ENCODE measurements at regions not wholly inside any gene's neighbourhood (a gene's known extent, or its start where the extent isn't known, plus 50 kb on each side); places are given as distances from the start of the nearest gene placed in this dataset.

DNA sequence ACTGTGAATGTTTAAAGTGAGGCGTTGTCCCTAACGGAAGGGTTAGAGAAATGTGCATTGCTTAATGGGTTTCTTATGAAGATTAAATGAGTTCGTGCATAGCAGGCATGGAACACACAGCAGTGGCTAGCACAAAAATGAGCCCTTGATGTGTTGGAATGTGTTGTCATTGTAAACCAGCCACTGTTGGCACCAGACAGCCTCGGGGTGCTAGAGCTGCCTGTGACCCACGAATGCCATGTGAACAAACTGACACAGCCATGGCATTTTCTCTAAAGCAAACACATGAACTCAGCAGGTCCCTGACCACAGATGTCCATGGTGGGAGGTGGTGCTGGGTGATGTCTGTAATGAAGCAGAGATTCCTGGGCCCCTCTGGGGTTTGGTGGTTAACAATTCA lies 111.1 kb upstream of the DPP6 start:
- no peaks in the 10 kb centered on the region for H3K36me3 ChIP-seq
- no peak overlapping the region for H3K4me3 ChIP-seq
- DNase-seq, result no peak
- no peaks in the 10 kb centered on the region for H3K9me3 ChIP-seq (replicated peaks)
- TF ChIP-seq, protein P1, sequence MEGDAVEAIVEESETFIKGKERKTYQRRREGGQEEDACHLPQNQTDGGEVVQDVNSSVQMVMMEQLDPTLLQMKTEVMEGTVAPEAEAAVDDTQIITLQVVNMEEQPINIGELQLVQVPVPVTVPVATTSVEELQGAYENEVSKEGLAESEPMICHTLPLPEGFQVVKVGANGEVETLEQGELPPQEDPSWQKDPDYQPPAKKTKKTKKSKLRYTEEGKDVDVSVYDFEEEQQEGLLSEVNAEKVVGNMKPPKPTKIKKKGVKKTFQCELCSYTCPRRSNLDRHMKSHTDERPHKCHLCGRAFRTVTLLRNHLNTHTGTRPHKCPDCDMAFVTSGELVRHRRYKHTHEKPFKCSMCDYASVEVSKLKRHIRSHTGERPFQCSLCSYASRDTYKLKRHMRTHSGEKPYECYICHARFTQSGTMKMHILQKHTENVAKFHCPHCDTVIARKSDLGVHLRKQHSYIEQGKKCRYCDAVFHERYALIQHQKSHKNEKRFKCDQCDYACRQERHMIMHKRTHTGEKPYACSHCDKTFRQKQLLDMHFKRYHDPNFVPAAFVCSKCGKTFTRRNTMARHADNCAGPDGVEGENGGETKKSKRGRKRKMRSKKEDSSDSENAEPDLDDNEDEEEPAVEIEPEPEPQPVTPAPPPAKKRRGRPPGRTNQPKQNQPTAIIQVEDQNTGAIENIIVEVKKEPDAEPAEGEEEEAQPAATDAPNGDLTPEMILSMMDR (IDR thresholded peaks at IDR 0.05; ENCODE audit: borderline replicate concordance), result no peak
- H3K27me3 ChIP-seq (ENCODE audit: low read depth), result peaks cover 48% of the 10 kb centered on the region
- intact Hi-C loops (cut with micrococcal nuclease), result no loop called here
- no peak overlapping the region for H3K27ac ChIP-seq (replicated peaks)
- H3K4me1 ChIP-seq, result no peaks in the 10 kb centered on the region

DNA sequence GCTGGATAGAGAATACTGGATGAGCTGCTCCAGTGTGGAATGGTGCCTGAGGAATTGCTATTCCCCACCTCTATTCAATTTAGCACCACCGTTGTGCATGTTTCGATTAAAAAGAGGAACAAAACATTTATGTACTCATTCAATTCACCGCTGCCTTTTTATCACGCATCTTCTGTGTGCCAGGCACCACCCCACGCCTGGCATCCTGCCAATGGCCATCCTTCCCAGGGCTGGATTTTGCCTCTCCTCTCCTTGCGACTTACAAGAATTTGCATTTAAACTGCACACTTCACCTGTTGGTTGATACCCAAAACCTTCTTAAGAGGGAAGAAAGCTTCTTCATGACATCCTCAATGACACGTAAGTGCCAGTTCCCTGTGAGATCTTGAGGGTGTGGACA lies 110.2 kb upstream of the DPP6 start:
- no peaks in the 10 kb centered on the region for H3K9me3 ChIP-seq (replicated peaks)
- no peak overlapping the region for H3K27ac ChIP-seq (replicated peaks)
- H3K4me1 ChIP-seq, result no peaks in the 10 kb centered on the region
- no peaks in the 10 kb centered on the region for H3K36me3 ChIP-seq
- H3K4me3 ChIP-seq, result no peak overlapping the region
- TF ChIP-seq, protein P1 (IDR thresholded peaks at IDR 0.05; ENCODE audit: borderline replicate concordance), result no peak
- intact Hi-C loops (cut with micrococcal nuclease), result no loop called here
- DNase-seq, result no peak
- H3K27me3 ChIP-seq (ENCODE audit: low read depth), result peaks cover 46% of the 10 kb centered on the region

DNA sequence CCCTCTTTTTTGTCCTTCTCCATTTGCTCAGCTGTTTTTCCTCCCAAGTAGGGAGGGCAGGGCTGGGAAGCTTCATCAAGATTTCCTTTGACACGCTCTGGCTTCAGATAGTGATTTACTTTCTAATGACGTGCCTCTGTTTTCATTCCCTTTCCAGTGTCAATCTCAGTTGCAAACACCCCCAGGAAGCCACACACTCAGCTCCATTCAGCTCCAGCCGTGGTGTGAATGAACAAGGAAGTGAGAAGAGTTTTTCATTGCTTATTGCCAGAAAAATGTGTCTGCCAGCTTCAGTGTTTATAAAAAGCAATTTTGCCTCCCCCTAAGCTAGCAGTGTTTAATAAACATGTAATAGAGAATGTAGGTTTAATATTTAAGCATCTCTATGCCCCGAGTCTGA lies 108.7 kb upstream of the DPP6 start:
- Histone ChIP-seq H3K4me1 (no peaks in the 10 kb centered on the region), H3K27me3 (ENCODE audit: low read depth) (peaks cover 46% of the 10 kb centered on the region), H3K36me3 (no peaks in the 10 kb centered on the region), H3K4me3 (no peak overlapping the region), H3K9me3 (replicated peaks) (no peaks in the 10 kb centered on the region), H3K27ac (replicated peaks) (no peak overlapping the region)
- TF ChIP-seq, protein P1 (IDR thresholded peaks at IDR 0.05; ENCODE audit: borderline replicate concordance), result no peak
- intact Hi-C loops (cut with micrococcal nuclease), result no loop called here
- DNase-seq, result no peak

DNA sequence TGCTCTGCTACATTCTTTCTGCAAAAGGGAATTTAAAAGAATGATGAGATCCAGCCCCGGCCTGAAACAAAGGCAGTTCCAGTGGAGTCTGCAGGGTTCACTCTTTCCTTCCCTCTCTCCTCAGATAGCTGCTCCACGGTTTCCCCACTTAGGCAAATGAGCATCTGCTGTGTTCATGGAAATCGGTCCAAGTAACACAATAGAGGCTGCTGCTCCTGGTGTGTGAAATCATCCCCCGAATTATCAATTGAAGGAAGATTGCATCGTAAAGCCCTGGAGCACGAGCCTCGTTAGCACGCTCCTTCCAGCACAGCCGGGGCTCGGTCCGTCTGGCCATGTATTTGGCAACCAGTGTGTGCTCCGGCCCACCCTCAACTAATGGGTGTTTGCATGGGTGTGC lies 108.3 kb upstream of the DPP6 start:
- DNase-seq, result no peak

DNA sequence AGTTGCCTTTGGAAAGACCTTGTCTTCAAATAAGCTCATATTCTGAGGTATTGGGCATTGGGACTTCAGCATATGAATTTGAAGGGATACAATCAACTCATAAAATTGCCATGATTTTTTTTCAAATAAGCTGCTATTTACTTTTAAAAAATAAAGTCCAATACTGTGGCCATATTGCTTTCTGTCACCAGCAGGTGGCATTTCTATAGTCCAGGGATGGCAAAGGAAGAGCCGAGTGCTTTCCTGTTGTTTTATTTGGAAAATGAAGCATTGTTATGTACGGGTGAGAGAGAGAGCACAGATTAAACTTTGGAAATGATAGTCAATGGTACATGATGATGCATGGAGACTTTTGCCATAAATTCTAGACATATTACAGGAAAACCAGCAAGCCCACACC lies 104.1 kb upstream of the DPP6 start:
- DNase-seq, result no peak
- H3K27ac ChIP-seq (replicated peaks), result no peak overlapping the region
- intact Hi-C loops (cut with micrococcal nuclease), result no loop called here
- no peak overlapping the region for H3K4me3 ChIP-seq
- no peaks in the 10 kb centered on the region for H3K9me3 ChIP-seq (replicated peaks)
- peaks cover 55% of the 10 kb centered on the region for H3K27me3 ChIP-seq (ENCODE audit: low read depth)
- no peaks in the 10 kb centered on the region for H3K36me3 ChIP-seq
- TF ChIP-seq, protein P1 (IDR thresholded peaks at IDR 0.05; ENCODE audit: borderline replicate concordance), result no peak
- no peaks in the 10 kb centered on the region for H3K4me1 ChIP-seq

More for the DNA sequence above, 108.3 kb upstream of the DPP6 start:
- no peaks in the 10 kb centered on the region for H3K4me1 ChIP-seq
- H3K27ac ChIP-seq (replicated peaks), result no peak overlapping the region
- no peak overlapping the region for H3K4me3 ChIP-seq
- H3K36me3 ChIP-seq, result no peaks in the 10 kb centered on the region
- peaks cover 50% of the 10 kb centered on the region for H3K27me3 ChIP-seq (ENCODE audit: low read depth)
- TF ChIP-seq, protein P1 (IDR thresholded peaks at IDR 0.05; ENCODE audit: borderline replicate concordance), result no peak
- H3K9me3 ChIP-seq (replicated peaks), result no peaks in the 10 kb centered on the region
- intact Hi-C loops (cut with micrococcal nuclease), result no loop called here

DNA sequence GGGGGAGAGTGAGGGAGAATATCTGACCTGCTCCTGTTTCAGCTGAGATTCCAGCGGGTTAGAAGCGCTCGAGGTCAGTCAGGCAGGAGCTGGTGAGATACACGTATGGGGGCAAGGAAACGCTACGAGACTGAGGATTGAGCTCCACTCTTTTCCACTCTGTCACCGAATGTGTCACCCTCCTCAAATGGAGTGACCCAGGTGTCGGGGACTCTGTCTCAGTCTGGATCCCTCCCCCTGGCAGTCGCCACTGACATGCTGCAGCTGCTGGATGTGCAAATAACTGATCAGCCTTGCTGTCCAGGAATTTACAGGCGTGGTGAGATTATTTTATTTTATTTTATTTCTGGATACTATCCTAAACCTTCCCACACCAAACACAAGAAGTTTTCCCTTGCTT lies 100.9 kb upstream of the DPP6 start:
- Histone ChIP-seq H3K9me3 (replicated peaks) (no peaks in the 10 kb centered on the region), H3K4me3 (no peak overlapping the region), H3K27me3 (ENCODE audit: low read depth) (peaks cover 31% of the 10 kb centered on the region), H3K36me3 (no peaks in the 10 kb centered on the region), H3K4me1 (no peaks in the 10 kb centered on the region), H3K27ac (replicated peaks) (no peak overlapping the region)
- intact Hi-C loops (cut with micrococcal nuclease), result no loop called here
- TF ChIP-seq, protein P1 (IDR thresholded peaks at IDR 0.05; ENCODE audit: borderline replicate concordance), result no peak
- no peak for DNase-seq
